Right hindlimb (tissue), 1 donor: ENCODE measurements at regions not wholly inside any gene's neighbourhood (a gene's known extent, or its start where the extent isn't known, plus 50 kb on each side); places are given as distances from the start of the nearest gene placed in this dataset.
"Not testable (repeated sequence)": the region's sequence is repeated elsewhere in the genome, so short reads cannot be mapped to it uniquely, and the experiment has no call there.

Experiments used
- DNase-seq: peaks from one replicate; pipeline ENCODE4 v3.0.0-alpha.2; 2018

DNA sequence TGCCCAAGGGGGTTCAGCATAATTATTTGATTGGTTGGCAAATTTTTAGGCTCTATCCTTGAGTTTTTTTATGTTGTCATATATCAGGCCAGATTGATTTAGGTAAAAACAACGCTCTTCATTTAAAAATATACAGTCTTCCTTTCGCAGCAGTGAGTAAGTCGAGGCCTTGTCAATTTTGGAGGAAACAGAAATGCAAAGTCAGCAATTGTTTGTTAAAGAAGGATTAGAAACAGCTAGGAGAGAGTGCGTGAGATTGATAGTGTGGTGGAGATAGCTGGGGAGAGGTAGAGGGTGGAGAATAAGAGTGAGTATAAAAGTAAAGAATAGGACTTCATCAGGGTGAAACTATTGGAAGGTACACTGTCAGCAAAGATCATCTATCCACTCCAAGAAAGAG, 830.8 kb downstream of the LUZP2 start:
- no peak for DNase-seq

DNA sequence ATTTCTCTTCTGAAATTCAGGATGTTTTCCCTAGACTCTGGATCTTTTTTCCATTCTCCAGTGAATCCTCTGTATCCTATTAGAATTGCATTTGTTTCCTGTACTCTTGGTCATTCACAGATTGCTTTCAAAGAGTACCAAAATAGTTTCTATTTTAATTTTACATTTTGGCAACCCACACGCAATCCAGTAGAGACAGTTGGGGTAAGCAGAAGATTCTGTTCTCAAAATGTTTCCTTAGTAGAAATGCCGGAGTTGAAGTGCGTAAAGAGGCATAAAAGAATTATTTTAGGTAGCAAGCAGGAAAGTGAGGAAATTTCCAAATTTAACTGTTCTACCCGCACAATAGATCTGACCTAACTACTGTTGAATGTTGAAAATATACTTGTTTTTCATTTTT, 842.4 kb downstream of the LUZP2 start:
- DNase-seq: no peak

DNA sequence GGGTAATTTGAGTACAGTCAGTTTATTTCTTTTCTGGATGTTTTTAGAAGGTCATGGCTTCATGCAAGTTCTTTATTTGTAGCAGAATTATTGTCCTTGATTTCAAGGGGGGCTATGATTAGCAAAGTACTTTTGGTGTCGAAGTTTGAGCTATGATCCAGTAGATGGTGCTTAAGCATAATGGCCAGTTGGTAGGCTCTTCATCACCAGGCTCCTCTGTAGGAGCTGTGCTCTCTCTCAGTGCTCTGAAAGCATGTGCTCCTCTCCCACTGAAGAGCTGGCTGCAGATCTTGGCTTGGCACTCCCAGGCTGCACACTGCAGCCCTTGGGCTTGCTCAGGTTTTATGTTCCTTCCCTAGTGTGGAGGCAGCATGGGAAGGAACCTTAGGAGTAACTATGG, 852.7 kb downstream of the LUZP2 start:
- no peak for DNase-seq

DNA sequence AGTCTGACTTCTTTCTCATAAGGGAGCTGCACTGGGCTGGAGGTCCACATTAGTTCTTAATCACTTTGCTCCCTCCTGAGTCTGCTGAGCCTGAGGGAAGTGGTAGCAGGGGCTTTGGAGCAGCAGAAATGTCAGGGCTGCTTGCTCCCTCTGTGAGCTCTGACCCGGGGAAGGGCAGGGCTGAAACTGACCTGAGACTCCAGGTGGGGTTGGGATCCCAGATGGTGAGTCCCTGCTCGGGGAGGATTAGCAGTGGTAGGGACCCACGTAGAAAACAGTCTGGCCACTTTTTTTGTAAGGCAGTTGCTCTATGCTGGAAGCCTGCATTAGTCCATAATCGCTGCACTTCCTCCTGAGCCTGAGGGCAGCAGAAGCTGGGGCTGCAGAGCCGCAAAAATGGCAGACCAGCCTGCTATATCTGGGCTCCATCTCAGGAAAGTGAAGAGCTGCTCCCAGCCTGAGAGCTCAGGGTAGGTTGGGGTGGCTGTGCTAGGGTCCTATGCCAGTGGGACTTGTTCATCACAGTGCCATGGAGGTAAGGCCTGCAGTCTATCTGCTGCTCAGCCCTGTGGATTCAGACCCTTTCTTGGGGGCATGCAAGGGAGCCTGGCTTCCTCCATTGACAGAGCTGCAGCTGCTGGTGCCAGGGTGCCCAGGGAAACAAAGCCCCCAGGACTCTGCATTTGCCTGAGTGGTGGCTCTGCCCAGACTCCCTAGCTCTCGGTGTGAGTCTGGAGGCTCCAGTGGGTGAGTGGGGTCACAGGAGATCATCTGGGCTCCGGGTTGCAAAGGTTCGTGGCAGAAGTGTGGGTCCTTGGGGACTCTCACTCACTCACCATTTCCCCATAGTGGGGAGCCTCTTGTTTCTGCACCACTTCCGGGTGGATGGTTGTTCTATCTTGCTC, 854.3 kb downstream of the LUZP2 start:
- no peak for DNase-seq

DNA sequence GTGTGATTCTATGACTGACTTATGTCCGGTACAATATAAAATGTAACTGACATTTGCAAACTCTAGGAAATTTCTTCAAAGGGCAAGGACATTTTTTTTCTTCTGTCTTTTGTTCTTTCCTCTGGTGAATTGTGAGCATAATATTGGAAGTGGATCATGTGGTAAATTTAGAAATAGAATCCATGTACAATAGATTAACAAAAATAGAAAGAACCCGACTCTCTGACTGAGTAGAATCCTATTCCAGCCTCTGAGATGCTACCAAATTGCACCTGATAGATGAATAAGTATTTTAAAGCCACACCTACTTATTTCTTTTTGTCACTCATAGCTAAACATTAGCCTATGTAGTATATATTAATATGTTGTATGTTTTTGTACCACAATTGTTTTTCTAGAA, 860.3 kb downstream of the LUZP2 start:
- DNase-seq: no peak

DNA sequence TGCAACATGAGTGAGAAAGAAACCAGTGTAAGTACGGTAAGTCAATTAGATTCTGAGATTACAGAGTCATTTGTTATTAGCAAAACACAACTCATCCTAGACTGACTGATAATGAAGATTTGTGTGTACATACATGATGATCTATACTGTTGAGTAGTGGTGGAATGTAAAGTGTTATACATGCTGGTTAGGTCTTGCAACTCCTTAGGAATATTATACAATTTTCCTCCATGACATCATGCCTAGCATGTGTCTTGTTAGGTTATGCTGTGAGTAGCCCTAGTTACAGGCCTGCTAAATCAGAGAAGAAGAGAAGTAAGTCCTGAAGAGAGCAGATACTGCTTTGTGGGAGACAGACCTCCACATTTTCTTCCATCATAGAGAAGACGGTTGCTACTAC, 880.6 kb downstream of the LUZP2 start:
- no peak for DNase-seq

DNA sequence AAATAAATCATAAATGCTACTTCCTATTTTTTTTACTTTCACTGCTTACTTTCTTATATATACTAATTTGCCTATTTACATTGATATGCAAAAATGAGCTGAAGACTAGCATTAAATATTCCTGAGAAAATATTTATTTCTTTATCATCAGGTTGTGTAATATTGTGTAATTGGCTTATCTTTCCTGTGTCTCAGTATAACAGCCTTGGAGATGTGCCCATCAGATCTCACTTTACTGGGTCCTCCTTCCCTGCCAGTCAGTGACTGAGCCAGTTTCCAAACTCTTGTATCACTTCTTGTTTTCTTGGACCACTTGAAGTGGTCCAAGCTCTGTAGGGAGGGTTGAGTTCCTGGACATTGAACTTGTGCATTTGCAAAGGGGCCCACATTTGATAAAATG, 900.0 kb downstream of the LUZP2 start:
- no peak for DNase-seq

DNA sequence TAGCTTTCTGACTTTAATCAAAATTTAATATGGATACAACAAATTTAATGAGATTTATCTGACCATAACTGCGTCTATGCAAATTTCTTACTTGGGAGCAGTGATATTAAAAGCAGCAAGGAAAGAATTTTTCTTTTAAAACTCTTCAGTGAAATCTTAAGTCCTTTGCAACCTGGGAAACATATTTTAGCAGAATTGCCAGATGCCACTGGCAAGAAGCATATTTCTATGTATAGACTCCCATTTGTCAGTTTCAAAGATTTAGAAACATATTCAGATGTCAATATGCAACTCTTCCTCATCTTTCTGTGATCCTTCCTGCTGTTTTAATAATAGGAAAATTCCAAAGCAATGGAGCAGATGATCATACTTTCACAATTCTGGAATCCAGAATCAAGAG, 911.3 kb downstream of the LUZP2 start:
- DNase-seq: no peak

DNA sequence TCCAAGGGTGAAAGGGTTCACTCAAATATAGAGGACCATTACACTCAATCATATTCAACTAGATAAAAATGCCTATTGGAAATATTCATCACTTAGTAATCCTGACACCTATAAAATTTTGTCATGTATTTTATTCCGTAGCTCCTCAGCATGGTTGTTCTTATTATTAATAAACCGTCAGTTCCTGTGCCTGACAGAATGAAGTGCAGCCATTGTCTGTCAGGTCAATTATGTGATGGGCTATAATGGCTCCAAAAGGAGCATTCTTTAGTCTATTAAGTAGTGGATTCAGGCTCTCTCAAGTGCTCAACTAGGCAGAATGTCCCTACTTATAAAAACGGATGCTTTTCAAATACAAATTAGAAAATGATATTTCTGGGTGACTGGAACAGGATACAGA, 916.1 kb upstream of the ANO3 start:
- no peak for DNase-seq

DNA sequence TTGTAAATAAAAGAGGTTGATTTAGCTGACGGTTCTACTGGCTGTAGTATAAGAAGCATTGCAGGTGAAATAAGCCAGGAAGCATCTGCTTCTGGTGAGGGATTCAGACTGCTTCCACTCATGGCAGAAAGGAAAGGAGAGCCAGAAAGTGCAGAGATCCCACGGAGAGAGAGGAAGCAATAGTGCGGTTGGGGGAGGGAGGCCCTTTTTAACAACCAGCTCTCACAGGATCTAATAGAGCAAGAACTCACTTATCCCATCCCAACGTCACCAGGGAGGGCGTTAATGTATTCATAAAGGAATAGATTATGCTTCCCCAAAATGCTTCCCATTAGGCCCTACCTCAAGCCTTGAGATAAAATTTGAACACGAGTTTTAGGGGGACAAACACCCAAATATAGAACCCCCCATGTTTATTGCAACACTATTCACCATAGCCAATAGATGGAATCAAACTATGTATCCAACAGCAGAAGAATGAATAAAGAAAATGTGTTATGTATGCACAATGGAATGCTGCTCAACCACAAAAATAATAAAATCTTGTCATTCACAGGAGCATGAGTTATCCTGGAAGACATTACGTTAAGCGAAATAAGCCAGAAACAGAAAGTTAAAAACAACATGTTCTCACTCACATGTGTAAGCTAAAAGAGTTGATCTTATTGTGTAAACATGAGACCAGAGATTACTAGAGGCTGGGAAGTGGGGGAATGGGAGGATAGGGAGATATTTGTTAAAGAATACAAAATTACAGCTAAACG, 908.3 kb upstream of the ANO3 start:
- DNase-seq: no peak

DNA sequence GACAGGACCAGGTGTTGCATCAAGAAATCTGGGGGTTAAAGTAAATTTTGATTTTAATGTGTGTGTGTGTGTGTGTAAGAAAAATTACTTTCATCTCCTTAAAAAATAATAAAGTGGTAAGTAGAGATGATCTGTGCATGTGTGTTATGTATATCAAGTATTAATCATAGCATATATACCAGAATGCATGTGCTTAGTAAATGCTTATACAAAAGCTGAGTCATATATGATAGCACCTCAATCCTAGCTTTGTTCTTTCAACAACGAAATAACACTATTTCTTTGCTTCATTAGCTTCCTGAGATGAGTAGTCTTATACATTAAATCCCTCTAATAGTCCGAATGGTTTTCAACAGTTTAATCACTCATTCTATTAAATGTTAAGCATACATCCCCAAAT, 899.6 kb upstream of the ANO3 start:
- no peak for DNase-seq

DNA sequence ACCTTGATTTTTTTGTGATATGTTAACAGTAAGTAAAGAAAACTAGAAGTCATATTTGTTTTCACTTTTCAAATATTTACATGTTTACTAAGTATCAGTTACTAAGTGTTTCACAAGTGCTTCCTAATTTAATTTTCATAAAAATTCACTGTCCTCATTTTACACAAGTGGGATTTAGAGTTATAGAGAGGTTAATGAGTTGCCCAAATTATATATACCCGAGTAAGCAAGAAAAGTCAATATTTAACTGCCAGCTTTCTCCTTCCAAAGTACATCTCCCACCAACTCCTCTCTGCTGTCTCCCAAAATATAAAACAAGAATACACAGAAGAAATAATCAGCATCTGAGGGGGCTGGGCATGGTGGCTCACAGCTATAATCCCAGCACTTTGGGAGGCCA, 896.7 kb upstream of the ANO3 start:
- no peak for DNase-seq

DNA sequence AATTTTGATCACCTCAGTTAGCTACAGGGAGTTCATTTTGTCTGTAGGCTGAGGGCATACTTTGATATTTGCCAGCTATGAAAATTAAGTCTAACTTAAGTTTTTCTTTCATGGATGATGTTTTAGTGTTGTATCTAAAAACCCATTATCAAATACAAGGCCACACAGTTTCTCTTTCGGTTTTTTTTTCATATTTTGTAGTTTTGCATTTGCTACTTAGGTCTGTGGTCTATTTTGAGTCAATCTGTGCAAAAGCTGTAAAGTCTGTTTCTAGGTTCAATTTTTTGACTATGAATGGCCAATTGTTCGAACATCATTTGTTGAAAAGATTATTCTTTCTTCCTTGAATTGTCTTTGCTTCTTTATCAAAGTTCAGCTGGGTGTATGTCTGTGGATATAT, 895.6 kb upstream of the ANO3 start:
- DNase-seq: no peak

DNA sequence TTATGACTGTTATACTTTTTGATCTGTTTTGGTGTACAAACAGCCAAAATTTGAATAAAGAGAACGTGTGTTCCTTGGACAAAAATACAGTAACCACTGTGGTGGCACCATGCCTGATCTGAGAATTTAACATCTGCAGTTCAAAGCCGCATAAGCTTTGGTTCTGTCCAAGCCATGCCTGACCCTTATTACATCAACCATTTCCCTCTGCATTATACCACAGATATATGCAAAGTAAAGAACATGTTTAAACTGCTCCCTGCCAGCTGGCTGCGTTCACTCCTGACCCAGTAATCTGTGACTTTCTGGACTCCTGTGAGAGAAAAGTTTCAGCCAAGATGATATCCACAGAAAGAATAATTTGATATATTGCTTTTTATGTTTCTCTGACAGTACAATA, 890.5 kb upstream of the ANO3 start:
- peak; percentile 70 for DNase-seq

DNA sequence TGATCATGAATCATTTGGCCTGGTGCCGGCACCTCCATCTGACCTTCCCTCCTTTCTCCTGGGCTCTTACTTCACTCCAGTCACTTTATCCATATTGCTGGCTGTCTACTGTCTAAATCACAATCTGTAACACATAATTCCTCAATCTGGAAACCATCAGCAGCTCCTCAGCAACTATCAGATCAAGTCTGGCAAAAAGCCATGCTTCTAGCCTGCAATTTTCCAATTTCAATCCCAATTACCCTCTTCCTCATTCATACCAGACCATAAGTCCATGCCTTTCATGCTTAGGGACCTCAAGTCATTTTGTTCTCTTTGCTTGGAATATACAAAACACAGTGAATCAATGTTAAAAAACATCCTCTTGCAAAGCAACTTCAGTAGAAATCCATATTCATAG, 882.8 kb upstream of the ANO3 start:
- DNase-seq: peak; percentile 30

DNA sequence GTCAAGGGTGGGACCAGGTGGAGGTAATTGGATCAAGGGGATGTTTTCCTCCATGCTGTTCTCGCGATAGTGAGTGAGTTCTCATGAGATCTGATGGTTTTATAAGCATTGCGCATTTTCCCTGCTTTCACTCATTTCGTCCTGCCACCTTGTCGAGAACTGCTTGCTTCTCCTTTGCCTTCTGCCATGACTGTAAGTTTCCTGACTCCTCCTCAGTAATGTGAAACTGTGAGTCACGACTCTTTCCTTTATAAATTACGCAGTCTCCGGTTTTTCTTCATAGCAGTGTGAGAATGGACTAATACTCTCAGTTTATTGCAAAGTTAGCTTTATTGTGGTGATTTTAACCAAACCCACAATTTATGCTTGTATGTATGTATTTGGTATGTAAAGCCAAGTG, 878.5 kb upstream of the ANO3 start:
- no peak for DNase-seq

DNA sequence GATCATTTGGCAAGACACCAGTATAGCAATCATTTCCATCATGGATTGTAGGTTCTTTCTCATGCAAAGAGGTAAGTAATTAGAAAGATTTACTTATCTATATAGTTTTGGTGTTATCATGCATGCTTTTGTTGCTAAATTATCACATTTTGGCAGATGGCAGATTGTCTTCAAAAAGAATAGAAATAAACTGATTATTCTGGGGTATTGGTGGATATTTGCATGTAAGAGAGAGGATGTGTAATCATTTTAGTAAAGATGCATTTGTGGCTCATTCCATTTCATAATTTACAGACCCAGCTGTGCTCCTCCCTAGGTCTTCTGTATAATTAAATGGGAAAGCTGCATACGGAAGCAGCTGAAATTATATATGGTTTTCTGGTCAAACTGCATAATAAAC, 875.7 kb upstream of the ANO3 start:
- DNase-seq: no peak

DNA sequence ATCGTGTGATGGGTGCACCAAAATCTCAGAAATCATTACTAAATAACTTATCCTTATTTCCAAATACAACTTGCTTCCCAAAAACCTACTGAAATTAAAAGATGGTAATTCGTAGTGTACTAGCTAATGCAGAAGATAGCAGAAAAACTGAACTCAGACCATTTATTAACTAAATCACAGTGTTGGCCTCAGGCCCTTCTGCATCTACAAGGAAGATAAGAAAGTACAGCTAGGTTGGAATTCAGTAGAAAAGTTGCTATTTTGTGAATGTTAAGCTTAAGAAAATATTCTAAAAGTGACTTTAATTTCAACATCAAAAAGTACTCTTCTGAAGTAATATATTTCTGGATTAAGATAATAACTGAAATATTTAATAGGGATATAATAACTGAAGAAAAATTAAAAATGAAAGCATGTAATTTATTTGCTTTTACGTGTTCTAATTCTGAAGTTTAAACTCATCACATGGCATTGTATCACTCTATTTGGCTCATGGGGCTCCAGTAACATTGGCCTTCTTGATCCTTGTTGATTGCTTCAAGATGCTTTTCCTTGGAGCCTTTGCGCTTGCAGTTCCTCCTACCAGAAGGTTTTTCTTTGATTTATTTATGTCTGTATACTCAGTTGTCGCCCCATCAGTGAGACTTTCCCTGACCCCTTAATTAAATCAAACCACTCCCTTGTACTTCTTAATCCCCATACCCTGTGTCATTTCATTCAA, 847.9 kb upstream of the ANO3 start:
- DNase-seq: no peak

DNA sequence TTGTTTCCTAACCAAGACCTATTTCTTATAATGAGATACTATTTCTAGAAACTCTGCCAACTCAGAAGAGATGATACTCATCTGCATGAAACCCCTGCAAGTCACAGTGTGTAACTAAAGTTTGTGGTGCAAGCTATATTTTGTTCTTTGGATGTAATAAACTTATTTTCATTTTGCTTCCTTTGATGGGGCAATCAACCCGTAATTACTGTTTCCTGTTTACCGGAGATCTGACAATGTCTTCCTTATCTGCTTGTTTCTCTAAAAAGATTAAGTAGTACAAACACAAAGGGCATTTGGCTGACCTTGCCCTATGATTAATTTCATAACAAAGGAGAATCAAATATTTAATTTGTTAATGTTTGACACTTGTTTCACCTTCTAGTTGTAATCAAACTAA, 846.6 kb upstream of the ANO3 start:
- no peak for DNase-seq

DNA sequence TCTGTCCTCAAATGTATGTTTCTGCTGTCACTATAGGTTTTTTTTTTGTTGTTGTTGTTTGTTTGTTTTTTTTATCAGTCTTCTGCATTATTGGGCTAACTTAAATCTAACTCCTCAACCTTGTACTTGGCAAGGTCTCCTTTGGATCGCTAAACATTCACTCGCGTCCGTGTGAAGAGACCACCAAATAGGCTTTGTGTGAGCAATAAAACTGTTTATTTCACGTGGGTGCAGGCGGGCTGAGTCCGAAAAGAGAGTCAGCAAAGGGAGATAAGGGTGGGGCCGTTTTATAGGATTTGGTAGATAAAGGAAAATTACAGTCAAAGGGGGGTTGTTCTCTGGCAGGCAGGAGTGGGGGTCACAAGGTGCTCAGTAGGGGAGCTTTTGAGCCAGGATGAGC, 845.6 kb upstream of the ANO3 start:
- DNase-seq: not testable (repeated sequence)

DNA sequence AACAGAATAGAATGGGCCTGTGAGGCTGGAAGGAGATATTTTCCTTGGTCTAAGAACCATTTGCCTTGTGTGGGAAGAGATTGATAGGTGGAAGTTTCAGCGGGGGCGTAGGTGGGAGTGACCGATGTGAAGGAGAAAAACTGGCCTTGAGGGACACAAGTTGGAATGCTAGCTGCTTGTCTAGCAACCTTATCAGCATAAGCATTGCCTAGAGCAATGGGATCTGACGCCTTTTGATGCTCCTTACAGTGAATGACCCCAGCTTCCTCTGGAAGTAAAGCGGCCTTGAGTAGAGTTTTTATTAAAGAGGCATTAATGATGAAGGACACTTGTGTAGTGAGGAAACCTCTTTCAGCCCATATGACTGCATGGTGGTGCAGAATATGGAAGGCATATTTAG, 843.8 kb upstream of the ANO3 start:
- not testable (repeated sequence) for DNase-seq

DNA sequence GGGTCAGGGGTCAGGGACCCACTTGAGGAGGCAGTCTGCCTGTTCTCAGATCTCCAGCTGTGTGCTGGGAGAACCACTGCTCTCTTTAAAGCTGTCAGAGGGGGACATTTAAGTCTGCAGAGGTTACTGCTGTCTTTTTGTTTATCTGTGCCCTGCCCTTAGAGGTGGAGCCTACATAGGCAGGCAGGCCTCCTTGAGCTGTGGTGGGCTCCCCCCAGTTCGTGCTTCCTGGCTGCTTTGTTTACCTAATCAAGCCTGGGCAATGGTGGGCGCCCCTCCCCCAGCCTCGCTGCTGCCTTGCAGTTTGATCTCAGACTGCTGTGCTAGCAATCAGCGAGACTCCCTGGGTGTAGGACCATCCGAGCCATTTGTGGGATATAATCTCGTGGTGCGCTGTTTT, 830.5 kb upstream of the ANO3 start:
- not testable (repeated sequence) for DNase-seq

DNA sequence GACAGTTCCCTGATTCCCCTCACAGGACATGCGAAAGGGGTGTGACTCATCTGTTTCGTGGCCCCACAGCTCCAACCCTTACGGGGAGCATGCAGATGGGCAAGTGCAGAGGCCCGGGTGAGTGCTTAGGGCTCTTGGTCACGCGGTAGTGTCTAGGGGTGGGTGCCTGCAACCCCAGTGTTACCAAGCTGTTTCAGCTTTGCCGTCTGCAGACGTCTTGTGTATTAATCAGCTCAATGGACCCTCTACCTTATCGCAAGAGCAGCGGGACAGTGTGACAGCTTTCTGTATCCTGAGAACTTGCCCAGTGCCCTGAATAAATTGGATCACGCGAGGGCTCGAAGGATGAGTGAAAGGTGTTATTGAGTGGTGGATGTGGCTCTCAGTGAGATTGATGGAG, 816.4 kb upstream of the ANO3 start:
- no peak for DNase-seq

DNA sequence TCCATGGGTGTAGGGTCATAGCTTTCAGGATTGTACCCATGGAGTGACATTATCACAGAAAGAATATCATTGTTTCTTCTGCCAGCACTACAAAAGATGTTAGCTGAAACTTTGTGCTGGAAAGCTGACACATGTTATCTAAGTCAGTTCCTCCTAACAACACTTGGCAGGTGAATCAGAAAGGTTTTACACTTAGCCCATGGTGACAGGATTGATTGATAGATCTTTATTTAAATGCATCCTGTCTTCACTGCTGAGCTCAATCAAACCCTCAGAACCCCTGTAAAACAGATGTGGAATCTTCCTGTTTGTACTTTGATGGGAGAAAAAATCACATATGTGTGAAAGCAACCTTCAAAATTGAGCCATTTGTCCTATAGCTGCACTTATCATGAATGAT, 811.5 kb upstream of the ANO3 start:
- no peak for DNase-seq
